HEK293 (cell line): ENCODE measurements at regions not wholly inside any gene's neighbourhood (a gene's known extent, or its start where the extent isn't known, plus 50 kb on each side); places are given as distances from the start of the nearest gene placed in this dataset.

Experiments used
- CTCF ChIA-PET: fragments of 350-600 bp; formaldehyde crosslinking; extraction: SDS; loops from one replicate; lab custom pipeline; 2021; ENCODE audit warnings: antibody characterized with exemption; lab: Yijun Ruan, JAX
- POLR2A ChIA-PET: fragments of 300-600 bp; formaldehyde crosslinking; extraction: SDS; loops from one replicate; lab custom pipeline; 2020; ENCODE audit warnings: antibody characterized with exemption, inconsistent platforms; lab: Yijun Ruan, JAX
- H3K27ac ChIP-seq: fragments of 200-500 bp; sonication (Bioruptor generic); 2 replicates; pipeline ENCODE4 v1.5.1; 2014; ENCODE audit warnings: low read depth, low read length, control low read depth, inconsistent platforms; ENCODE audit errors: extremely low read depth
- H3K36me3 ChIP-seq, 2 experiments: fragments of 200-500 bp in 1 of 2; sonication (Bioruptor generic) in 1 of 2; 1 replicate in 1 of 2; 2 replicates in 1 of 2; pipeline ENCODE4 v1.5.1; 2014 to 2017; ENCODE audit warnings: inconsistent platforms in 2 of 2, low read length in 2 of 2; ENCODE audit not compliant: control insufficient read depth in 2 of 2, insufficient read depth in 1 of 2
- H3K4me1 ChIP-seq: fragments of 200-500 bp; sonication (Bioruptor generic); 2 replicates; pipeline ENCODE4 v1.5.1; 2014; ENCODE audit warnings: mild to moderate bottlenecking, low read length, inconsistent platforms; ENCODE audit not compliant: control insufficient read depth, insufficient read depth
- H3K4me3 ChIP-seq: 2 replicates; pipeline ENCODE4 v1.5.1; 2011; ENCODE audit warnings: low read depth, mild to moderate bottlenecking, control low read depth, low read length, moderate library complexity
- H3K9me3 ChIP-seq: fragments of 200-500 bp; sonication (Bioruptor generic); 2 replicates; pipeline ENCODE4 v1.5.1; 2014; ENCODE audit warnings: low read depth, low read length, inconsistent platforms; ENCODE audit not compliant: control insufficient read depth, insufficient read depth
- GLIS2 ChIP-seq: fragments of 450-650 bp; formaldehyde crosslinking; IDR thresholded peaks from 2 replicates; pipeline ENCODE4 v1.5.1; 2016; ENCODE audit warnings: missing biosample characterization, missing genetic modification characterization
- OSR2 ChIP-seq: fragments of 450-650 bp; formaldehyde crosslinking; IDR thresholded peaks from 2 replicates; pipeline ENCODE4 v1.5.1; 2016; ENCODE audit warnings: missing biosample characterization, missing genetic modification characterization
- PRDM4 ChIP-seq: fragments of 450-650 bp; formaldehyde crosslinking; IDR thresholded peaks from 2 replicates; pipeline ENCODE4 v1.5.1; 2017; ENCODE audit warnings: missing biosample characterization, missing genetic modification characterization
- SETDB1 ChIP-seq: IDR thresholded peaks from one replicate; pipeline ENCODE4 v1.6.1; 2017; ENCODE audit warnings: mild to moderate bottlenecking, low read length, moderate library complexity, mixed read lengths; ENCODE audit not compliant: insufficient read length
- YY1 ChIP-seq: fragments of 450-650 bp; formaldehyde crosslinking; IDR thresholded peaks from 2 replicates; pipeline ENCODE4 v1.5.1; 2018; ENCODE audit warnings: missing biosample characterization, missing genetic modification characterization
- ZIC2 ChIP-seq: fragments of 450-650 bp; formaldehyde crosslinking; IDR thresholded peaks from 2 replicates; pipeline ENCODE4 v1.5.1; 2016; ENCODE audit warnings: missing biosample characterization, missing genetic modification characterization
- ZNF114 ChIP-seq: fragments of 450-650 bp; formaldehyde crosslinking; IDR thresholded peaks from 2 replicates; pipeline ENCODE4 v1.5.0; 2017; ENCODE audit warnings: missing biosample characterization, missing genetic modification characterization
- ZNF133 ChIP-seq: fragments of 450-650 bp; formaldehyde crosslinking; IDR thresholded peaks from 2 replicates; pipeline ENCODE4 v1.5.1; 2016; ENCODE audit warnings: missing biosample characterization, missing genetic modification characterization
- ZNF280D ChIP-seq: fragments of 450-650 bp; formaldehyde crosslinking; IDR thresholded peaks from 2 replicates; pipeline ENCODE4 v1.5.1; 2016; ENCODE audit warnings: missing biosample characterization, missing genetic modification characterization
- ZNF324 ChIP-seq: fragments of 450-650 bp; formaldehyde crosslinking; IDR thresholded peaks from 2 replicates; pipeline ENCODE4 v1.5.1; 2016; ENCODE audit warnings: missing biosample characterization, missing genetic modification characterization
- ZNF341 ChIP-seq: fragments of 450-650 bp; formaldehyde crosslinking; IDR thresholded peaks from 2 replicates; pipeline ENCODE4; 2016; ENCODE audit warnings: low read depth, missing biosample characterization, missing genetic modification characterization
- ZNF394 ChIP-seq: fragments of 450-650 bp; formaldehyde crosslinking; IDR thresholded peaks from 2 replicates; pipeline ENCODE4 v1.5.1; 2016; ENCODE audit warnings: missing biosample characterization, missing genetic modification characterization, mild to moderate bottlenecking, moderate library complexity, borderline replicate concordance
- ZNF501 ChIP-seq: fragments of 450-650 bp; formaldehyde crosslinking; IDR thresholded peaks from 2 replicates; pipeline ENCODE4 v1.5.1; 2016; ENCODE audit warnings: missing biosample characterization, missing genetic modification characterization
- ZNF513 ChIP-seq: fragments of 450-650 bp; IDR thresholded peaks from 2 replicates; pipeline ENCODE4 v1.5.1; 2018; ENCODE audit warnings: missing biosample characterization, missing genetic modification characterization
- ZNF600 ChIP-seq: fragments of 450-650 bp; formaldehyde crosslinking; IDR thresholded peaks from 2 replicates; pipeline ENCODE4 v1.5.1; 2016; ENCODE audit warnings: missing biosample characterization, missing genetic modification characterization
- ZNF621 ChIP-seq: fragments of 450-650 bp; formaldehyde crosslinking; IDR thresholded peaks from 2 replicates; pipeline ENCODE4 v1.5.1; 2017; ENCODE audit warnings: missing biosample characterization, missing genetic modification characterization
- ZNF692 ChIP-seq: fragments of 450-650 bp; formaldehyde crosslinking; IDR thresholded peaks from 2 replicates; pipeline ENCODE4 v1.5.1; 2016; ENCODE audit warnings: missing biosample characterization, missing genetic modification characterization
- ZNF701 ChIP-seq: fragments of 450-650 bp; formaldehyde crosslinking; IDR thresholded peaks from 2 replicates; pipeline ENCODE4 v1.5.1; 2016; ENCODE audit warnings: missing biosample characterization, missing genetic modification characterization
- ZNF76 ChIP-seq: fragments of 450-650 bp; formaldehyde crosslinking; IDR thresholded peaks from 2 replicates; pipeline ENCODE4; 2016; ENCODE audit warnings: low read depth, missing biosample characterization, missing genetic modification characterization, borderline replicate concordance
- ZSCAN5A ChIP-seq: fragments of 450-650 bp; formaldehyde crosslinking; IDR thresholded peaks from 2 replicates; pipeline ENCODE4 v1.5.1; 2016; ENCODE audit warnings: missing biosample characterization, missing genetic modification characterization

- TF ChIP-seq ZNF513 (tag by site-specific recombination): no peak
- TF ChIP-seq OSR2 (tag by site-specific recombination): peak; percentile 54; the same call in 1 of the 2 replicates
- TF ChIP-seq YY1: no peak
- TF ChIP-seq ZNF621 (tag by site-specific recombination): no peak
- TF ChIP-seq ZNF501: no peak
- TF ChIP-seq ZNF341 (tag by site-specific recombination): 0 out of 2 replicates have a peak, but pooled peaks have one; percentile 11
- no peak for TF ChIP-seq ZNF114 (tag by site-specific recombination)
- no peak for TF ChIP-seq SETDB1
- TF ChIP-seq PRDM4: 0 out of 2 replicates have a peak, but pooled peaks have one; percentile 42
- TF ChIP-seq ZNF701 (tag by site-specific recombination): no peak
- TF ChIP-seq, all 188 proteins: peak for 11
Measured at GRCh38 chr4:122086338-122087065, 65.6 kb upstream of the BLTP1 start (continued).

- POLR2A ChIA-PET: no interaction called here
- Histone ChIP-seq H3K36me3 (no peaks in the 10 kb centered on the region), H3K4me1 (peaks cover 5% of the 10 kb centered on the region; the same call in 1 of the 2 replicates), H3K27ac (no peak overlapping the region), H3K9me3 (no peaks in the 10 kb centered on the region), H3K4me3 (no peak overlapping the region)
- CTCF ChIA-PET: no interaction called here
- TF ChIP-seq ZNF76 (no peak), ZNF692 (tag by site-specific recombination) (no peak), ZNF280D (tag by site-specific recombination) (no peak), ZNF324 (no peak), ZNF600 (tag by site-specific recombination) (no peak), ZNF133 (no peak), GLIS2 (tag by site-specific recombination) (no peak), ZSCAN5A (tag by site-specific recombination) (no peak), ZNF394 (no peak), ZIC2 (tag by site-specific recombination) (no peak)
Measured at GRCh38 chr4:122083989-122084388, 68.1 kb upstream of the BLTP1 start.
